CD4-positive, alpha-beta T cell (primary cell): ENCODE measurements at regions not wholly inside any gene's neighbourhood (a gene's known extent, or its start where the extent isn't known, plus 50 kb on each side); places are given as distances from the start of the nearest gene placed in this dataset.

Experiments used
- ATAC-seq: fragments of 200-7000 bp; cut with Tn5 transposase; one replicate; pipeline ENCODE4 v1.10.0; 2022; ENCODE audit warnings: mild to moderate bottlenecking; ENCODE audit not compliant: poor library complexity
- CTCF ChIA-PET: fragments of 350-600 bp; sonication (Branson Sonifier 250); formaldehyde crosslinking; loops from one replicate; lab custom pipeline; 2021; ENCODE audit warnings: antibody characterized with exemption, inconsistent platforms; lab: Charles Lee
- POLR2A ChIA-PET: fragments of 350-600 bp; sonication (Branson Sonifier 250); formaldehyde crosslinking; loops from one replicate; lab custom pipeline; 2021; ENCODE audit warnings: antibody characterized with exemption, inconsistent platforms; lab: Charles Lee
- DNase-seq, 14 experiments: peaks; one replicate each; pipeline ENCODE4 v3.0.0-alpha.2; 2013 to 2020; ENCODE audit warnings: mixed read lengths in 2 of 14
- H3K27ac ChIP-seq, 2 donors: one replicate each; pipeline versions ENCODE4 v1.5.1 to v1.7.0; 2013; ENCODE audit warnings: low read length in 2 of 2, low read depth in 1 of 2, mild to moderate bottlenecking in 1 of 2
- H3K27me3 ChIP-seq, 2 experiments: 1 replicate in 1 of 2; 2 replicates in 1 of 2; pipeline versions ENCODE4 v1.6.1 to v1.7.0; 2013; ENCODE audit warnings: low read length in 2 of 2, control low read depth in 1 of 2, mild to moderate bottlenecking in 1 of 2, moderate library complexity in 1 of 2; ENCODE audit not compliant: insufficient read depth in 2 of 2, control insufficient read depth in 1 of 2
- H3K36me3 ChIP-seq: one replicate; pipeline ENCODE4 v1.6.1; 2013; ENCODE audit warnings: low read length, control low read depth; ENCODE audit not compliant: insufficient read depth
- H3K4me1 ChIP-seq: one replicate; pipeline ENCODE4 v1.6.1; 2013; ENCODE audit warnings: low read length, control low read depth; ENCODE audit not compliant: insufficient read depth
- H3K4me3 ChIP-seq: one replicate; pipeline ENCODE4 v1.5.1; 2013; ENCODE audit warnings: mild to moderate bottlenecking, low read length, moderate library complexity
- H3K9me3 ChIP-seq, 2 experiments: 1 replicate in 1 of 2; 2 replicates in 1 of 2; pipeline versions ENCODE4 v1.6.1 to v1.7.0; 2013; ENCODE audit warnings: low read length in 2 of 2, mild to moderate bottlenecking in 2 of 2, control low read depth in 1 of 2, moderate library complexity in 1 of 2; ENCODE audit not compliant: control insufficient read depth in 1 of 2, insufficient read depth in 1 of 2
- H3K27ac Mint-ChIP-seq: one replicate; pipeline ENCODE4 v1.8.0; 2020; ENCODE audit warnings: mixed read lengths
- H3K27me3 Mint-ChIP-seq: one replicate; pipeline ENCODE4 v1.8.0; 2021; ENCODE audit warnings: mixed read lengths
- H3K36me3 Mint-ChIP-seq: one replicate; pipeline ENCODE4 v1.8.0; 2021; ENCODE audit warnings: low read depth, mixed read lengths
- H3K4me1 Mint-ChIP-seq: one replicate; pipeline ENCODE4 v1.8.0; 2021; ENCODE audit warnings: low read depth, mixed read lengths
- H3K4me3 Mint-ChIP-seq: one replicate; pipeline ENCODE4 v1.8.0; 2020; ENCODE audit warnings: mild to moderate bottlenecking, mixed read lengths
- H3K9me3 Mint-ChIP-seq: one replicate; pipeline ENCODE4 v1.8.0; 2020; ENCODE audit warnings: mixed read lengths
- CTCF ChIP-seq: fragments of 200-600 bp; IDR thresholded peaks from one replicate; pipeline ENCODE4 v1.8.0; 2022; ENCODE audit warnings: antibody characterized with exemption, mild to moderate bottlenecking
- intact Hi-C, 2 experiments: fragments of 100-400 bp; cut with DNase I in 1 of 2; cut with micrococcal nuclease in 1 of 2; formaldehyde crosslinking; loops; one replicate each; pipeline versions ENCODE4 v1.15.1 to v1.9.0; 2023 to 2025; cut with DNase I, micrococcal nuclease

GRCh38 chr14:21749306-21749868, 75.8 kb upstream of the OR4E1 start:
- peak overlapping the region; percentile 26 for H3K4me3 Mint-ChIP-seq
- TF ChIP-seq CTCF = no peak
- CTCF ChIA-PET = interaction anchor here (0.9 to 1.9 kb wide), 10 partner anchors 9 to 835 kb away, joined by 3 to 7 read pairs (median 4); no protein-coding TSS in a partner anchor
- H3K4me3 ChIP-seq = peak overlapping the region; percentile 17
- POLR2A ChIA-PET = interaction anchor here (0.6 to 1.9 kb wide), 11 partner anchors 10 to 821 kb away, joined by 3 to 7 read pairs (median 3); no protein-coding TSS in a partner anchor
- H3K27me3 ChIP-seq = no peaks in the 10 kb centered on the region
- no peak overlapping the region for H3K27ac ChIP-seq
- peak overlapping the region; percentile 57 for H3K27ac Mint-ChIP-seq
- no peaks in the 10 kb centered on the region for H3K36me3 ChIP-seq
- intact Hi-C loops = loop anchor here in 1 of 2 experiments (2.0 to 5.0 kb wide), 2 partner anchors 19 to 803 kb away; no protein-coding TSS in a partner anchor
- H3K36me3 Mint-ChIP-seq = no peaks in the 10 kb centered on the region
- H3K9me3 Mint-ChIP-seq = no peaks in the 10 kb centered on the region
- DNase-seq (peak in 3 of 14 experiments; percentile 23 to 38 (median 25)), ATAC-seq (peak; percentile 77)
- H3K9me3 ChIP-seq = no peaks in the 10 kb centered on the region
- peaks cover 11% of the 10 kb centered on the region for H3K4me1 Mint-ChIP-seq
- H3K4me1 ChIP-seq = no peaks in the 10 kb centered on the region
- peaks cover 23% of the 10 kb centered on the region for H3K27me3 Mint-ChIP-seq

- no peak overlapping the region for H3K27ac ChIP-seq
- no peaks in the 10 kb centered on the region for H3K36me3 ChIP-seq
- DNase-seq = peak; percentile 14 to 76 (median 44)
- Mint-ChIP-seq H3K27me3 (peaks cover 26% of the 10 kb centered on the region), H3K27ac (peak overlapping the region; percentile 57), H3K4me1 (peaks cover 11% of the 10 kb centered on the region), H3K36me3 (no peaks in the 10 kb centered on the region), H3K4me3 (peak overlapping the region; percentile 26), H3K9me3 (no peaks in the 10 kb centered on the region)
- H3K4me3 ChIP-seq = peak overlapping the region; percentile 17
- peak; percentile 78 for TF ChIP-seq CTCF
- intact Hi-C loops = loop anchor here in 1 of 2 experiments (2.0 to 5.0 kb wide), 2 partner anchors 20 to 803 kb away; no protein-coding TSS in a partner anchor
- no peaks in the 10 kb centered on the region for H3K4me1 ChIP-seq
- H3K9me3 ChIP-seq = no peaks in the 10 kb centered on the region
- no peaks in the 10 kb centered on the region for H3K27me3 ChIP-seq
- peak; percentile 78 for ATAC-seq
- POLR2A ChIA-PET = interaction anchor here (0.6 to 1.9 kb wide), 11 partner anchors 9 to 821 kb away, joined by 3 to 7 read pairs (median 3); no protein-coding TSS in a partner anchor
- CTCF ChIA-PET = interaction anchor here (0.9 to 1.9 kb wide), 10 partner anchors 8 to 836 kb away, joined by 3 to 7 read pairs (median 4); no protein-coding TSS in a partner anchor
Observed at GRCh38 chr14:21748869-21749303, 75.3 kb upstream of the OR4E1 start.

GRCh38 chr14:21735639-21736307, 62.2 kb upstream of the OR4E1 start:
- peak overlapping the region; percentile 47 for H3K4me3 ChIP-seq
- TF ChIP-seq CTCF = no peak
- no peak overlapping the region for H3K27ac ChIP-seq
- H3K4me3 Mint-ChIP-seq = peak overlapping the region; percentile 85
- ChIA-PET POLR2A (interaction anchor here (0.6 to 1.4 kb wide), 7 partner anchors 12 to 825 kb away, joined by 3 to 7 read pairs (median 4); no protein-coding TSS in a partner anchor), CTCF (interaction anchor here (1.0 to 2.5 kb wide), 3 partner anchors 12 to 834 kb away, joined by 3 to 10 read pairs (median 6); no protein-coding TSS in a partner anchor)
- intact Hi-C loops = no loop called here
- no peaks in the 10 kb centered on the region for H3K36me3 Mint-ChIP-seq
- no peaks in the 10 kb centered on the region for H3K9me3 ChIP-seq
- no peaks in the 10 kb centered on the region for H3K36me3 ChIP-seq
- peak overlapping the region; percentile 45 for H3K27ac Mint-ChIP-seq
- no peaks in the 10 kb centered on the region for H3K9me3 Mint-ChIP-seq
- peak; percentile 67 for ATAC-seq
- H3K4me1 ChIP-seq = no peaks in the 10 kb centered on the region
- DNase-seq = peak in 6 of 14 experiments; percentile 6 to 51 (median 26)
- peaks cover under 1 to 9% of the 10 kb centered on the region in 2 experiments for H3K27me3 ChIP-seq
- H3K27me3 Mint-ChIP-seq = peaks cover 65% of the 10 kb centered on the region
- H3K4me1 Mint-ChIP-seq = peaks cover 6% of the 10 kb centered on the region
